ENCODE measurements at regions not wholly inside any gene's neighbourhood (a gene's known extent, or its start where the extent isn't known, plus 50 kb on each side); places are given as distances from the start of the nearest gene placed in this dataset.

- Histone ChIP-seq H3K4me3 (replicated peaks in 1 of 3; ENCODE audit: insufficient read depth in 1 of 3, low read depth in 1 of 3, low read length in 3 of 3) (no peak overlapping the region), H3K27me3 (ENCODE audit: control insufficient read depth in 2 of 2, insufficient read depth in 2 of 2, low read length in 2 of 2) (no peaks in the 10 kb centered on the region), H3K4me1 (ENCODE audit: control insufficient read depth, extremely low read depth, insufficient read depth, low read length) (no peaks in the 10 kb centered on the region), H3K9ac (replicated peaks; ENCODE audit: extremely low read depth, insufficient read depth, low read length) (no peak overlapping the region), H3K9me3 (replicated peaks; ENCODE audit: control insufficient read depth, insufficient read depth, low read length) (no peaks in the 10 kb centered on the region), H4K20me1 (replicated peaks; ENCODE audit: control insufficient read depth, extremely low read depth, insufficient read depth, low read length) (no peaks in the 10 kb centered on the region), H3K79me2 (ENCODE audit: control insufficient read depth, insufficient read depth, low read length) (no peaks in the 10 kb centered on the region), H3K36me3 (ENCODE audit: control insufficient read depth in 2 of 2, extremely low read depth in 1 of 2, insufficient read depth in 2 of 2, low read length in 2 of 2) (no peaks in the 10 kb centered on the region), H3K27ac (ENCODE audit: insufficient read depth, low read depth, low read length) (no peak overlapping the region), H3K4me2 (ENCODE audit: insufficient read depth, low read length) (no peak overlapping the region), H3K9me1 (replicated peaks; ENCODE audit: control insufficient read depth, extremely low read depth, insufficient read depth, low read length) (no peaks in the 10 kb centered on the region), H2AFZ (ENCODE audit: low read depth, low read length) (no peak overlapping the region)
- ChIA-PET POLR2A (no interaction called here), CTCF (no interaction called here)
- FAIRE-seq (no peak), DNase-seq (ENCODE audit: low read depth, low spot score) (no peak)
- TF ChIP-seq, protein P1, sequence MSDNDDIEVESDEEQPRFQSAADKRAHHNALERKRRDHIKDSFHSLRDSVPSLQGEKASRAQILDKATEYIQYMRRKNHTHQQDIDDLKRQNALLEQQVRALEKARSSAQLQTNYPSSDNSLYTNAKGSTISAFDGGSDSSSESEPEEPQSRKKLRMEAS (IDR thresholded peaks at IDR 0.05; ENCODE audit: insufficient read depth, insufficient read length) = no peak
- TF ChIP-seq POLR2AphosphoS5 (IDR thresholded peaks at IDR 0.05; ENCODE audit: insufficient read depth, low read depth, low read length) = no peak
- no peak for TF ChIP-seq EZH2 (IDR thresholded peaks at IDR 0.05; ENCODE audit: borderline replicate concordance, low read depth, low read length, severe bottlenecking)
- dilution Hi-C loops (cut with MboI; ENCODE audit: extremely low pct_ligation_motif_present, low sequenced_read_pairs) = no loop called here
- BruUV-seq (replicated peaks) = no TSS peak
- intact Hi-C loops (cut with micrococcal nuclease) = no loop called here
These were observed 72.7 kb downstream of the SEM1 start for GRCh38 chr7:96636979-96637378.

- no peaks in the 10 kb centered on the region for H3K79me2 ChIP-seq (ENCODE audit: control insufficient read depth, insufficient read depth, low read length)
- dilution Hi-C loops (cut with MboI; ENCODE audit: extremely low pct_ligation_motif_present, low sequenced_read_pairs) = no loop called here
- FAIRE-seq (no peak), DNase-seq (ENCODE audit: low read depth, low spot score) (no peak)
- H3K27me3 ChIP-seq (ENCODE audit: control insufficient read depth in 2 of 2, insufficient read depth in 2 of 2, low read length in 2 of 2) = no peaks in the 10 kb centered on the region
- no peaks in the 10 kb centered on the region for H3K9me3 ChIP-seq (replicated peaks; ENCODE audit: control insufficient read depth, insufficient read depth, low read length)
- H3K4me3 ChIP-seq (replicated peaks in 1 of 3; ENCODE audit: insufficient read depth in 1 of 3, low read depth in 1 of 3, low read length in 3 of 3) = no peak overlapping the region
- H3K27ac ChIP-seq (ENCODE audit: insufficient read depth, low read depth, low read length) = no peak overlapping the region
- H4K20me1 ChIP-seq (replicated peaks; ENCODE audit: control insufficient read depth, extremely low read depth, insufficient read depth, low read length) = no peaks in the 10 kb centered on the region
- H3K9ac ChIP-seq (replicated peaks; ENCODE audit: extremely low read depth, insufficient read depth, low read length) = no peak overlapping the region
- no peak overlapping the region for H2AFZ ChIP-seq (ENCODE audit: low read depth, low read length)
- no peak overlapping the region for H3K4me2 ChIP-seq (ENCODE audit: insufficient read depth, low read length)
- CTCF ChIA-PET = no interaction called here
- POLR2A ChIA-PET = no interaction called here
- intact Hi-C loops (cut with micrococcal nuclease) = no loop called here
- H3K36me3 ChIP-seq (ENCODE audit: control insufficient read depth in 2 of 2, extremely low read depth in 1 of 2, insufficient read depth in 2 of 2, low read length in 2 of 2) = no peaks in the 10 kb centered on the region
- BruUV-seq (replicated peaks) = no TSS peak
- no peak for TF ChIP-seq POLR2A (IDR thresholded peaks at IDR 0.05; ENCODE audit: low read depth, low read length)
- TF ChIP-seq EZH2 (IDR thresholded peaks at IDR 0.05; ENCODE audit: borderline replicate concordance, low read depth, low read length, severe bottlenecking) = no peak
- TF ChIP-seq JUN (IDR thresholded peaks at IDR 0.05; ENCODE audit: borderline replicate concordance, insufficient read depth, insufficient read length, low read depth) = no peak
- no peak for TF ChIP-seq GATA2 (IDR thresholded peaks at IDR 0.05; ENCODE audit: insufficient read depth, insufficient read length, low read depth, low read length)
- TF ChIP-seq FOS (IDR thresholded peaks at IDR 0.05; ENCODE audit: borderline replicate concordance, insufficient read depth, low read length) = no peak
- TF ChIP-seq POLR2AphosphoS5 (IDR thresholded peaks at IDR 0.05; ENCODE audit: insufficient read depth, low read depth, low read length) = no peak
- no peak for TF ChIP-seq MYC (IDR thresholded peaks at IDR 0.05; ENCODE audit: low read depth, low read length)
- no peak for TF ChIP-seq CTCF (IDR thresholded peaks at IDR 0.05; ENCODE audit: extremely low read depth in 1 of 2, insufficient read depth in 1 of 2, low read depth in 1 of 2, low read length in 2 of 2)
- TF ChIP-seq, protein P1 (IDR thresholded peaks at IDR 0.05; ENCODE audit: insufficient read depth, insufficient read length) = no peak
- no peaks in the 10 kb centered on the region for H3K4me1 ChIP-seq (ENCODE audit: control insufficient read depth, extremely low read depth, insufficient read depth, low read length)
- no peaks in the 10 kb centered on the region for H3K9me1 ChIP-seq (replicated peaks; ENCODE audit: control insufficient read depth, extremely low read depth, insufficient read depth, low read length)
These were observed 73.2 kb downstream of the SEM1 start for GRCh38 chr7:96636342-96636860.
